Upper lobe of left lung (tissue), 6 donors: ENCODE measurements at regions not wholly inside any gene's neighbourhood (a gene's known extent, or its start where the extent isn't known, plus 50 kb on each side); places are given as distances from the start of the nearest gene placed in this dataset.

Experiments
- ATAC-seq, 2 donors: fragments of 200-7000 bp; cut with Tn5 transposase; one replicate each; pipeline ENCODE4 v1.9.1; 2022; ENCODE audit warnings: mild to moderate bottlenecking in 2 of 2, moderate library complexity in 2 of 2; ENCODE audit not compliant: low FRiP score in 2 of 2
- DNase-seq, 2 donors: peaks; one replicate each; pipeline ENCODE4 v3.0.0-alpha.2; 2019 to 2020
- H3K27ac ChIP-seq, 4 donors: fragments of 200-600 bp; sonication (generic); one replicate each; pipeline ENCODE4 v1.5.1; 2016 to 2019
- H3K27me3 ChIP-seq, 4 donors: fragments of 200-600 bp; sonication (generic); one replicate each; pipeline ENCODE4 v1.5.1; 2017 to 2019
- H3K36me3 ChIP-seq, 4 donors: fragments of 200-600 bp; sonication (generic); one replicate each; pipeline ENCODE4 v1.5.1; 2016 to 2019
- H3K4me1 ChIP-seq, 4 donors: fragments of 200-600 bp; sonication (generic); one replicate each; pipeline ENCODE4 v1.5.1; 2018 to 2019
- H3K4me3 ChIP-seq, 4 donors: fragments of 200-600 bp; sonication (generic); one replicate each; pipeline ENCODE4 v1.5.1; 2017 to 2019; ENCODE audit warnings: mild to moderate bottlenecking in 2 of 4, moderate library complexity in 1 of 4
- H3K9me3 ChIP-seq, 4 donors: fragments of 200-600 bp; sonication (generic); one replicate each; pipeline ENCODE4 v1.5.1; 2018 to 2019
- CTCF ChIP-seq, 6 experiments: fragments of 450-650 bp in 4 of 6; fragments of 200-600 bp in 2 of 6; sonication (generic) in 2 of 6; IDR thresholded peaks; one replicate each; pipeline ENCODE4 v1.5.1; 2016 to 2019; ENCODE audit warnings: antibody characterized with exemption in 6 of 6
- EP300 ChIP-seq, 4 donors: sonication (generic); formaldehyde crosslinking; IDR thresholded peaks; one replicate each; pipeline ENCODE4 v1.5.1; 2017; ENCODE audit warnings: antibody characterized with exemption in 4 of 4, control low read depth in 2 of 4
- POLR2A ChIP-seq, 4 donors: fragments of 450-650 bp; IDR thresholded peaks; one replicate each; pipeline ENCODE4 v1.5.1; 2016 to 2017; ENCODE audit warnings: antibody characterized with exemption in 4 of 4, mild to moderate bottlenecking in 2 of 4
- POLR2AphosphoS5 ChIP-seq, 2 donors: sonication (generic); formaldehyde crosslinking; IDR thresholded peaks; one replicate each; pipeline ENCODE4 v1.5.1; 2017; ENCODE audit warnings: antibody characterized with exemption in 2 of 2
- WGBS, 2 donors: methylation state at CpG; one replicate each; pipeline ENCODE4 v1.1.5; 2017 to 2018; 5-methylcytosine and 5-hydroxymethylcytosine counted together
- donor health status: DM: no; HTN: no; CAD: no; lungs with moderate emphysema.
- donor health status: DM: no; HTN: yes; CAD: no; lungs with severe emphysema.

DNA sequence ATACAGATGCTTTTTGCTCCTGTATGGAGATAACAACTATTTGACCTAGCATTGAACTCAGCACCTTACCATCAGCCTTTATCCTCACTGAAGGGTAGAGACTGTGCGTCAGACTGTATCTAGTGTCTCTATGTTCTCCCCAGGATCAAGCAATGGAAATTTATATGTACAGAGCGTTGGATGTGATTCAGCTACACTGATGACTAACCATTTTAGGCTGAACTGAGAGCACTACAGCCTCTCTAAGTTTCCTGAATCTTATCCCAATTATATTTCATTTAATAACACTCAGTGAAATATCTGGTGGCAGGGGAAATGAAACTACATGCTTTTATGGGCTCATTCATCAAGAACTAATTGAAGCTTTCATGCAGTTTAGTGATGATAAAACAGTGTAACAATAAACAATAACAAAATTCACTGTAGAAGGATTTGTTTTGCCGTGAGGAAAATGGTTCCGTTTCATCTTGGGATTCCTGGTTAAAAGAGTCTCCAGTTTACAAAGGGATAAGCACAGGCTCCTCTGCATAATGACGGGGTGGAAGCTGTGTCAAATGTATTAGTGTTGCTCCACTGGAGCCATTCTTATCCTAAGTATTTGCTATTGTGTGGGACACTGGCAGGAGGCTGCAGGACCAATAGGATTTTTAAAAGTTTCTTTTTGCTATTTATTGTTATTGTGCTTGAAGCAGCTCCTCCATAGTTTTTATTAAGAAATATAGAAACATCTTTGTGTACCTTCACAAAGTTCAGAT is 567.6 kb upstream of the MMS22L start:
- ATAC-seq (peak in 1 of 2 donors; percentile 62), DNase-seq (no peak)
- Histone ChIP-seq H3K9me3 (no peaks in the 10 kb centered on the region), H3K27me3 (no peaks in the 10 kb centered on the region), H3K4me3 (no peak overlapping the region), H3K4me1 (no peaks in the 10 kb centered on the region), H3K36me3 (no peaks in the 10 kb centered on the region), H3K27ac (no peak overlapping the region)
- WGBS, 2 donors: 55 to 58% methylated on average over 5 of the region's 5 CpGs
- TF ChIP-seq EP300 (IDR thresholded peaks at IDR 0.05) (no peak), POLR2A (IDR thresholded peaks at IDR 0.05) (no peak), CTCF (IDR thresholded peaks at IDR 0.05) (no peak), POLR2AphosphoS5 (IDR thresholded peaks at IDR 0.05) (no peak)

DNA sequence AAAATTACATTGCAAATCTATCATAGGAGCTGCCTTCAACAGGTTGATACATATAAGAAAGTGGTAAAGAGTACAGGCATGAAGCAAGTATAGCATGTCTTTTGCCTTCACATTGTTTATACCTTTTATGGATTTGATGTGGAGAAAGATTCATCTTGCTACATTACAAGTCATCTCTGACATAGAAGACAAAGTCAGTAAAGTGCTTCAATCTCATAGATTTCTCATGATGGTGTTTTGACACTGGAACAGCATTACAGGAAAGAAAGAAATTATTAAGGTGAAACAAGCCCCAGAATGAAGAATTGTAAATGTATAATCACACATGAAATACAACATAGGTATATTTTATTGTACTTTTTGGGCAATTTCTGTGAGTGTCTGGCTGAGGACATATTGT is 580.7 kb upstream of the MMS22L start:
- no peaks in the 10 kb centered on the region for H3K27me3 ChIP-seq
- no peaks in the 10 kb centered on the region for H3K4me1 ChIP-seq
- no peak overlapping the region for H3K27ac ChIP-seq
- no peaks in the 10 kb centered on the region for H3K36me3 ChIP-seq
- H3K4me3 ChIP-seq: no peak overlapping the region
- DNase-seq: no peak
- H3K9me3 ChIP-seq: no peaks in the 10 kb centered on the region
- no peak for ATAC-seq
- TF ChIP-seq CTCF (IDR thresholded peaks at IDR 0.05) (no peak), POLR2AphosphoS5 (IDR thresholded peaks at IDR 0.05) (no peak), EP300 (IDR thresholded peaks at IDR 0.05) (no peak), POLR2A (IDR thresholded peaks at IDR 0.05) (no peak)

GRCh38 chr6:97864366-97864765 is 581.4 kb upstream of the MMS22L start:
- ATAC-seq (no peak), DNase-seq (no peak)
- TF ChIP-seq POLR2AphosphoS5 (IDR thresholded peaks at IDR 0.05) (no peak), EP300 (IDR thresholded peaks at IDR 0.05) (no peak), POLR2A (IDR thresholded peaks at IDR 0.05) (no peak), CTCF (IDR thresholded peaks at IDR 0.05) (no peak)
- WGBS, 2 donors: 50 to 68% methylated on average over 4 of the region's 4 CpGs
- Histone ChIP-seq H3K4me1 (no peaks in the 10 kb centered on the region), H3K27ac (no peak overlapping the region), H3K27me3 (no peaks in the 10 kb centered on the region), H3K36me3 (no peaks in the 10 kb centered on the region), H3K4me3 (no peak overlapping the region), H3K9me3 (no peaks in the 10 kb centered on the region)

GRCh38 chr6:97864826-97865225 is 581.8 kb upstream of the MMS22L start:
- no peak for TF ChIP-seq CTCF (IDR thresholded peaks at IDR 0.05)
- no peak for TF ChIP-seq EP300 (IDR thresholded peaks at IDR 0.05)
- no peak for TF ChIP-seq POLR2AphosphoS5 (IDR thresholded peaks at IDR 0.05)
- TF ChIP-seq POLR2A (IDR thresholded peaks at IDR 0.05): no peak
- Histone ChIP-seq H3K4me3 (no peak overlapping the region), H3K9me3 (no peaks in the 10 kb centered on the region), H3K36me3 (no peaks in the 10 kb centered on the region), H3K27me3 (no peaks in the 10 kb centered on the region), H3K4me1 (no peaks in the 10 kb centered on the region), H3K27ac (no peak overlapping the region)
- 41 to 51% methylated on average over 2 of the region's 2 CpGs for WGBS, 2 donors
- DNase-seq (no peak), ATAC-seq (no peak)

GRCh38 chr6:97865612-97866011 is 582.6 kb upstream of the MMS22L start:
- H3K27me3 ChIP-seq: no peaks in the 10 kb centered on the region
- TF ChIP-seq CTCF (IDR thresholded peaks at IDR 0.05) (no peak), EP300 (IDR thresholded peaks at IDR 0.05) (no peak), POLR2A (IDR thresholded peaks at IDR 0.05) (no peak), POLR2AphosphoS5 (IDR thresholded peaks at IDR 0.05) (no peak)
- WGBS, 2 donors: 37 to 48% methylated on average over 2 of the region's 2 CpGs
- no peak overlapping the region for H3K4me3 ChIP-seq
- H3K36me3 ChIP-seq: no peaks in the 10 kb centered on the region
- ATAC-seq (no peak), DNase-seq (no peak)
- no peaks in the 10 kb centered on the region for H3K9me3 ChIP-seq
- H3K4me1 ChIP-seq: no peaks in the 10 kb centered on the region
- no peak overlapping the region for H3K27ac ChIP-seq
